ENCODE measurements at regions not wholly inside any gene's neighbourhood (a gene's known extent, or its start where the extent isn't known, plus 50 kb on each side); places are given as distances from the start of the nearest gene placed in this dataset.
"Not testable (repeated sequence)": the region's sequence is repeated elsewhere in the genome, so short reads cannot be mapped to it uniquely, and the experiment has no call there.

GRCh38 chr4:38531141-38531727 is 132.8 kb upstream of the KLF3 start:
- no peak for DNase-seq (ENCODE audit: low read depth, low spot score)
- no peak overlapping the region for H3K27ac ChIP-seq

DNA sequence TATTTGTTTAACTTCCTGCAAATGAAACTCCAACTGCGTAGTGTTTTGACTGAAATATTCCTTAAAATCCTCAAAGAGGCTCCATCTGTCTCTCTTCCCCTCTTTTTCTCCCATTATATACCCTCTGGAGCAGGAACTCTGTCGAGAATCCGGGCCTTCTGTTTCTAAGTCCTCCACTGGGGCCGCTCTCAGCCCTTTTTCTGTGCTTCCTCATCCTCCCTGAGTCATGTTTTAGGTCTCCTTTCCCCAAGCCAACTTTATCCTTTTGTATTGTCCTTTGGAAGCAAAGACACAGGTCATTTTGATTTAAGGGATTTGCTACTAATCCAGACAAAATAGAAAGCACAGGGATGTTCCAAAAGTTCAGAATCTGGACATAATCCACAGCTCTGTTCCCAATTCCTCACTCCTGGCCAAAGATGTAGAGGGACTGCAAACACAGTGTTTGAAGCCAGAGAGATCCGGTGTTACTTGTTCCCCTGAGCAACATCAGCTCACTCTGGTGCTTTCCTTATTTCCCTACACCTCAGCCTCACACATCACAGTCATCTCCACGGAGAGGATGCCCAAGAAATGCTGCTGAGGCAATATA is 131.0 kb upstream of the KLF3 start:
- no peak overlapping the region for H3K27ac ChIP-seq
- DNase-seq (ENCODE audit: low read depth, low spot score), result no peak

- no peak for DNase-seq (ENCODE audit: low read depth, low spot score)
Measured at GRCh38 chr4:38534344-38535045, 129.5 kb upstream of the KLF3 start.

DNA sequence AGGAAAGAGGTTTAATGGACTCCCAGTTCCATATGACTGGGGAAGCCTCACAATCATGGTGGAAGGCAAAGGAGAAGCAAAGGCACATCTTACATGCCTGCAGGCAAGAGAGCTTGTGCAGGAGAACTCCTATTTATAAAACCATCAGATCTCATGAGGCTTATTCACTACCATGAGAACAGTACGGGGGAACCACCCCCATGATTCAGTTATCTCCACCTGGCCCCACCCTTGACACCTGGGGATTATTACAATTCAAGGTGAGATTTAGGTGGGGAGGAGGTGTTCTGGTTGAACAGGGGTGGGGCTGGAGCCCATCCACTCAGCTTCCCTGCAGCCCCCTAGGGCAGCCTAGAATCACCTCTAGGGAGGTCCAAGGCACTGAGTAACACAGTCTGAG is 128.9 kb upstream of the KLF3 start:
- not testable (repeated sequence) for DNase-seq (ENCODE audit: low read depth, low spot score)
- peak overlapping the region; percentile 5 for H3K27ac ChIP-seq

More at GRCh38 chr4:38534344-38535045, 129.5 kb upstream of the KLF3 start:
- peak overlapping the region; percentile 5 for H3K27ac ChIP-seq

DNA sequence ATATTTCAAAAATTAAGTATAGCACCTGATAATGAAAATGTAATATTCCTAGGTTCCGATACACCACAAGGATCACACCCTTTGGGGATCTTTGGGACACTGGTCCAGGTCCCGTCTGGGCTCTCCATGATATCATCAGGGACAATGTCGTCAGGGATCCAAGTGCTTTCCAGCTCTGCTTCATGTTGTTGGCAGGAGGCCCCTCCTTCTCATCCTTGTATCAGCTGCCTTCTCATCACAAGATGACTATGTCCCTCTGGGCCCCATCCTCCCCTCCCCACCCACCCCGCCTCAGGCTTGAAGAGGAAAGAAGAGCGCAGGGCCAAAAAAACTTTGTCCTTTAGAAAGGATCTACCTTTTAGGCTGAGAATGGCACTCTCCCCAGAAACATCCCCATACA is 128.3 kb upstream of the KLF3 start:
- H3K27ac ChIP-seq, result no peak overlapping the region
- no peak for DNase-seq (ENCODE audit: low read depth, low spot score)

GRCh38 chr4:38536716-38537115 is 127.3 kb upstream of the KLF3 start:
- H3K27ac ChIP-seq, result no peak overlapping the region
- no peak for DNase-seq (ENCODE audit: low read depth, low spot score)

DNA sequence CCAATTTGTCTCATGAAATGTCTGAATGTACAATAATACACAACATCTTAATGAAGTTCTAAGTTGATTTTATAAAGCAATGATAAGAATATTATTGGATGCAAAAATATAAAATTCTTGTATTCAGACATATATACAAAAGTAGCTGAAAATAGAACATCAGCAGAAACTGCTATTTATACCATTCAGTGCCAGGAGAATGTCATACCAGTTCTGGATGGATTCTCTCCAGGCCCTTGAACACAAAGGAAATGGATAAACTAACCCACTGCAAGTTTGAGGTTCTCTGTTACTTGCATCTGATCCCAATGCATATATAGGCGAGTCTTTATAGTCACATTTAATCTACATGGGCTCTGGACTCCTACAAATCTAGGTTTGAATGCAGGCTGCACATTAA is 126.3 kb upstream of the KLF3 start:
- DNase-seq (ENCODE audit: low read depth, low spot score), result no peak
- no peak overlapping the region for H3K27ac ChIP-seq

GRCh38 chr4:38538517-38538916 is 125.5 kb upstream of the KLF3 start:
- DNase-seq (ENCODE audit: low read depth, low spot score), result no peak
- no peak overlapping the region for H3K27ac ChIP-seq

DNA sequence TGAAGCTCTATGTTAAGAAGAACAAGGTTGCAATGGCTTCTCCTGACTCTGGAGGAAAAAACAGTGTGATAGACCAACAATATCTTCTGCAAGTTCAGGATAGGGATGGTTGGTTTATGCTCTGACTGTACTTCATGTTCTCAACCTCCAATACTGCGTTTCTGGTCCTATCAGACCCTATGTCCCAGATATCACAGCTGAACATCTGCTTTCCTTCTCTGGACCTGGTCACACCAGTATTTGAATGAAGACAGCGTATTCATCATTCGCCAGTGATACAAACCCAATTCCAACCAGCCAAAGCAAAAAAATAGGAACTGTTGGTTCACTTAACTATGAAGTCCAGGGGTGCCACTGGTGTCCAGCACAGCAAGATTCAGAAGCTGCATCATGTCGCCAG is 124.5 kb upstream of the KLF3 start:
- H3K27ac ChIP-seq, result no peak overlapping the region
- DNase-seq (ENCODE audit: low read depth, low spot score), result no peak

DNA sequence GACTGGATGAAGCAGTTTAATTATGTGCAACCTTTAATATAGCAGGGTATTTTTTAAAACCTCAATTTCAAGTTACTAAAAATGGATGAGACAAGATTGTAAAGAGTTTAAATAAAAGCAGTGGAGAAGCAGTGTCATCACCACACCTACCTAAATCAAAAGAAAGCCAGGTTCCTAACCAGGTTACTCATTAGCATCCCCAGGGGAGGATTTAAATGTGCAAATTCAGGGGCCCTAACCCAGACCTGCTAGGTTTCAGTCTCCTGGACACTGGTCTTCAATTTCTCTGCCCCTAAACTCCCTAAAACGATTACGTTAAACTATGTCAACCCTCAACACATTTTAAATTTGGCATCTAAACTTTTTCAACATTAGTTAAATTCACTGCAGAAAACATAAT is 116.9 kb upstream of the KLF3 start:
- no peak overlapping the region for H3K27ac ChIP-seq
- DNase-seq (ENCODE audit: low read depth, low spot score), result no peak

DNA sequence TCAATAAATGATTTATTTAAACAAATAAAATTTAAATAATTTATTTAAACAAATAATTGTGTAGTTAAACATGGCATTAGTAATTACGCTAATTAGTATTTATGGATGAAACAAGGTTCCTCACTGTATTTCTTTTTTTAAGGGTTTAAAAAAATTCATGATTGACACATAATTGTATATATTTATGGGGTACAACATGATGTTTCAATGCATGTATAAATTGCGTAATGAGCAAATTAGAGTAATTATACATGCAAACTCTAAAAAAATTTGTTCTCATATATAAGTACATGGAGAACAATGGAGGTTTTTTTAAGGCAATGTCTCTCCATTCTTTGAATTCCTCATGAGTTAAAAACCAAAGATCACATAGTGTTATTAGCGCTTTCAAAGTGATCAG is 115.7 kb upstream of the KLF3 start:
- DNase-seq (ENCODE audit: low read depth, low spot score), result no peak
- H3K27ac ChIP-seq, result no peak overlapping the region

- DNase-seq (ENCODE audit: low read depth, low spot score), result no peak
- no peak overlapping the region for H3K27ac ChIP-seq
Measured at GRCh38 chr4:38559374-38559773, 104.6 kb upstream of the KLF3 start.

DNA sequence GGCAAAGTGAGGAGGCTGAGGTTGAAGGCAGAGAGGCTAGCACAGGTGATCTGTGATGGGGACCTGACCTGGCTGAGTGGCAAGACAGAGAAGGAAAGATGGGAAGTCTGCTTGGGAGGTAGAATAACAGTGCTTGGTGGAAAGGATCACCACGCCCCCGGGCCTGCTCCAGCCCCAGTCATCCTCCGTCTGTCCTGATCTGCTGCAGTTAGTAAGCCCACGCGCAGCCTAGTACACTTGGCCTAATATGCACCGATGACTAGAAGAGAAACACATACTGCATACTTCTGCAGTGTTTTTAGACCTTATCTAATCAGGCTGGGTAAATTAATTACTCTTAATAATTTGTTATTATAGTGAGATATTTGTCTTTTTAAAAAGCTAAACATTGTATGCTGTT is 103.7 kb upstream of the KLF3 start:
- H3K27ac ChIP-seq, result peak overlapping the region; percentile 7
- no peak for DNase-seq (ENCODE audit: low read depth, low spot score)

- peak overlapping the region; percentile 7 for H3K27ac ChIP-seq
- no peak for DNase-seq (ENCODE audit: low read depth, low spot score)
Measured at GRCh38 chr4:38560768-38561558, 103.0 kb upstream of the KLF3 start.

- DNase-seq (ENCODE audit: low read depth, low spot score), result no peak
- H3K27ac ChIP-seq, result peak overlapping the region; percentile 81
Measured at GRCh38 chr4:38562751-38563198, 101.2 kb upstream of the KLF3 start.

GRCh38 chr4:38563707-38564495 is 100.1 kb upstream of the KLF3 start:
- DNase-seq (ENCODE audit: low read depth, low spot score), result no peak
- H3K27ac ChIP-seq, result peak overlapping the region; percentile 81

DNA sequence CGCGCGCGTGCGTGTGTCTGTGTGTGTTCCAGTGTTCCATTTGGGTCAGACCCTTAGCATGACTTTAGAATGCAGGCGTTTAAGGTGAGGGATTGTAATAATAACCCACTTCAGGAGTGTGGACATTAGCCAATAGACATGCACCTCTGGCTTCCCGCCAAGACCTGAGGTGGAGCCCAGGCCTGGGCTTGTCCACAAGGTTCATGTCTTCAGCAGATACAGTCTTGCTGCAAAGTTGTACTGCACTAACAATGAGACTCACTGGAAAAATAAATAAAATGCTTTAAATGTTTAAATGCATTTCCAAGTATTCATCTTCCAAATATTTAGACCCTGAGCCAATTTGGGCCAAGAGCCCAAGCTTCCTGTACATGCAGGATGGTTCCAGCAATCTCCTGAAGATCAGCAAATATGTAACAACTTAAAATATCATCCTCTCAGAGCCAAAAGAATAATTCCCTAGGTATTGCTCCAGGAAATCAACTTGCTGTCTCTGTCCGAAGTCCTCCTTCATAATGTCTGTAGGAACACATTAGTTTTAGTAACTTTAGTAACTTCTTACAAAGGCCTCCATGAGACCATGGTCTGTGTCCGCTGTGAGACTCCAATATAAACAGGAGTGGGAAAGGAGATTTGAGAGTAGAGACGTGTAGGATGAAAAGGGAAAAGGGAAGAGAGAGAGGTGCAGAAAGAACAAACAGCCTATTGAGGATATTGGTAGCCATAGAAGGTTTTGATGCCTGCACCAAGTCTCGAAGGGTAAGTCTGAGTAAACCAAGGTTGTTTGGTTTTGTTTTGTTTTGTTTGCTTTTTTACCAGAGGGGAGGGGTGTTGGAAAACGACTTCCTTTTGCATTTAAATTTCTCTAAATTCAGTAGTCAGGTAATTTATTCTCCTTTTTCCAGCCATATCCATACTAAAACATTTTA is 98.5 kb upstream of the KLF3 start:
- peak; percentile 77 for DNase-seq (ENCODE audit: low read depth, low spot score)

DNA sequence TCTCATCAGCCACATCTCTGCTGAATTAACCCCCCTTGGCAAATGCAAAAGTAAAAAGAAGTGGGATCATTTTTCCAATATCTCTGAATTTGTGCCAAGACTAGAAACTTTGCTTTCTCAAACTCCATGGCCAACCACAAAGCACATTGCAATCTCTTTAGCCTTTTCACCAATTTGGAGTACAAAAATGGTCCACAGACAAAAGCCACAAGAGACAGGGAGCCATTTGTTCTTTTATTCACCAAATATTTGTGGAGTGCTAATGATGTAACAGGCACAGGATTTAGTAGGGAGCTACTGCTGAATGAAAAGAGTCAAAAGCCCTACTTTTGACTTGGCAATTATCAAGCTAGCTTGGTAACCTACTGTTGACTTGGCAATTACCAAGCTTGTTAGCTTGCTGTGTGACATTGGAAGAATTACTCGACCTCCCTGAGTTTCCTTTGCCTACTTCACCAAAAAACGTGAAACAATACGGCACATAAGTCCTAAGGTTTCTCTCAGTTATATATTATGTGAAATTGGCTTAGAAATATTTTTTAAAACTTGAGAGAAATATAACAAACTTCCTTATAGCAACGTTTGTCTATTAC is 97.1 kb upstream of the KLF3 start:
- H3K27ac ChIP-seq, result peak overlapping the region; percentile 91
- no peak for DNase-seq (ENCODE audit: low read depth, low spot score)

More for the DNA sequence above, 98.5 kb upstream of the KLF3 start:
- peak overlapping the region; percentile 91 for H3K27ac ChIP-seq

GRCh38 chr4:38567457-38567856 is 96.5 kb upstream of the KLF3 start:
- DNase-seq (ENCODE audit: low read depth, low spot score), result peak; percentile 76
- peak overlapping the region; percentile 91 for H3K27ac ChIP-seq
